NCI-H510A treated with DMSO at 0.1 percent for 48 hours (cell line): ENCODE measurements at regions not wholly inside any gene's neighbourhood (a gene's known extent, or its start where the extent isn't known, plus 50 kb on each side); places are given as distances from the start of the nearest gene placed in this dataset.

Source experiments
- DNase-seq: peaks from one replicate; lab custom pipeline; 2025; lab: John Stamatoyannopoulos, UW

GRCh38 chr16:74169687-74170376, 126.8 kb upstream of the PSMD7 start:
- no peak for DNase-seq

GRCh38 chr16:74169066-74169465, 127.5 kb upstream of the PSMD7 start:
- DNase-seq, result no peak

- DNase-seq, result no peak
Observed at GRCh38 chr16:74168445-74168844, 128.2 kb upstream of the PSMD7 start.

- no peak for DNase-seq
Observed at GRCh38 chr16:74166456-74166855, 130.2 kb upstream of the PSMD7 start.

- DNase-seq, result no peak
Observed at GRCh38 chr16:74165566-74166080, 131.0 kb upstream of the PSMD7 start.

GRCh38 chr16:74160759-74161158, 135.9 kb upstream of the PSMD7 start:
- no peak for DNase-seq

GRCh38 chr16:74153773-74154172, 142.8 kb upstream of the PSMD7 start:
- no peak for DNase-seq

- no peak for DNase-seq
Observed at GRCh38 chr16:74146643-74147042, 150.0 kb upstream of the PSMD7 start.

- DNase-seq, result no peak
Observed at GRCh38 chr16:74143171-74143570, 153.4 kb upstream of the PSMD7 start.

GRCh38 chr16:74141015-74141414, 155.6 kb upstream of the PSMD7 start:
- no peak for DNase-seq

GRCh38 chr16:74140557-74140956, 156.1 kb upstream of the PSMD7 start:
- DNase-seq, result no peak

GRCh38 chr16:74123826-74124225, 172.8 kb upstream of the PSMD7 start:
- DNase-seq, result no peak

- DNase-seq, result no peak
Observed at GRCh38 chr16:74123195-74123594, 173.4 kb upstream of the PSMD7 start.

GRCh38 chr16:74117798-74118197, 178.8 kb upstream of the PSMD7 start:
- DNase-seq, result no peak

GRCh38 chr16:74113545-74113944, 183.1 kb upstream of the PSMD7 start:
- DNase-seq, result no peak

GRCh38 chr16:74111456-74111982, 185.1 kb upstream of the PSMD7 start:
- DNase-seq, result no peak

- DNase-seq, result peak; percentile 23
Observed at GRCh38 chr16:74107795-74108610, 188.6 kb upstream of the PSMD7 start.

GRCh38 chr16:74104022-74104421, 192.6 kb upstream of the PSMD7 start:
- no peak for DNase-seq

- DNase-seq, result no peak
Observed at GRCh38 chr16:74101379-74102137, 195.1 kb upstream of the PSMD7 start.

- no peak for DNase-seq
Observed at GRCh38 chr16:74100395-74101326, 196.0 kb upstream of the PSMD7 start.

GRCh38 chr16:74099530-74099929, 197.1 kb upstream of the PSMD7 start:
- no peak for DNase-seq
